Left cardiac atrium (tissue), 4 donors: ENCODE measurements at regions not wholly inside any gene's neighbourhood (a gene's known extent, or its start where the extent isn't known, plus 50 kb on each side); places are given as distances from the start of the nearest gene placed in this dataset.

Experiments
- ATAC-seq, 2 donors: fragments of 200-7000 bp; cut with Tn5 transposase; one replicate each; pipeline ENCODE4 v1.9.1; 2020; ENCODE audit warnings: mild to moderate bottlenecking in 2 of 2, moderate library complexity in 2 of 2
- DNase-seq: peaks from one replicate; pipeline ENCODE4 v3.0.0-alpha.2; 2020
- intact Hi-C, 2 donors: fragments of 100-400 bp; cut with DNase I; formaldehyde crosslinking; loops; one replicate each; pipeline versions ENCODE4 v1.14.1 to v1.15.1; 2022 to 2023
- donor health status: DM: no; HTN: yes; CAD: no.
- donor health status: DM: no; HTN: yes; CAD: no; lungs with severe emphysema.
- donor health status: DM: yes; HTN: yes; CAD: no.
- donor health status: Dilated cardiomyopathy.

GRCh38 chr4:41414412-41414779, 123.6 kb upstream of the LIMCH1 start:
- intact Hi-C loops: no loop called here
- ATAC-seq (no peak), DNase-seq (no peak)

- DNase-seq: peak; percentile 74
- ATAC-seq: peak; percentile 79 to 93
- intact Hi-C loops: loop anchor here in 1 of 2 donors (2.0 kb wide), 1 partner anchor 48 kb away; no protein-coding TSS in a partner anchor
Measured at GRCh38 chr4:41418444-41418843, 119.5 kb upstream of the LIMCH1 start.

DNA sequence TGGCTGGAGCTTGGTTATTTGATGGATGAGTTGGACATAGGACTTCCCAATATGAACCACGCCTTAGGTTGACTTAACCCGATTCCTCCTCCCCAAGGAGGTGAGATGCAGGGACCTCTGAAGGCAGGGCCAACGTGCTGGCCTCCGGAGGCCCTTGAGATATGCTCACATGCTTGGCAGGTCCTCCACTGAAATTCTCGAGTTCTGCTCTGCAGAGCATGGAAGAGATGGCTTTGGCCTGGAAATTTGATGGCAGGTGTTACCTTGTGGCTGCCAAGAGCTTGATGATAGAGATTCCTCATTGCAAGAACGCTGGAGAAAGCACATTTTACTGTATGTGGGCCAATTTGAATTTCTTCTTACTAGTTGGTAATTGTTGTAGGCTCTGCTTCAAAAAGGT, 117.4 kb upstream of the LIMCH1 start:
- intact Hi-C loops: no loop called here
- ATAC-seq: no peak
- no peak for DNase-seq

- ATAC-seq: no peak
- intact Hi-C loops: no loop called here
- DNase-seq: no peak
Measured at GRCh38 chr4:41423117-41423516, 114.8 kb upstream of the LIMCH1 start.

GRCh38 chr4:41424522-41424921, 113.4 kb upstream of the LIMCH1 start:
- ATAC-seq (no peak), DNase-seq (no peak)
- intact Hi-C loops: no loop called here

DNA sequence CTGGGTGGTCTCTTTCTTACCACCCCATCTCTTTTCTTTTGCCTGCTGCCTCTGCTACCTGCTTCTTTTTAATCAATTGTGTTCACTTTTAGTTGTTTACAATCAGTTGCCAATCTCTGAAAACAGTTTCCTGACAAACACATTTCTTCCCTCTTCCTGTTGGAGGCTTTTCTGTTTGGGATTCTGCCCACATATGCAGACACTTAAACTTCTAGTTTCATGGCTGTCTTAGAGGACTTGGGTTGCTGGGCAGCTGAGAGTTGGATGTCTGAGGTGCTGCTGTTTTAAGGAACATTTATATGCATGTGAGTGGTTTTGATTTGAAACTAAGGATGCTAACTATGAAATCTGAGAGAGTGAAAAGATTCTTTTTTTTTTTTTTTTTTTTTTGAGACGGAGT, 112.3 kb upstream of the LIMCH1 start:
- ATAC-seq (no peak), DNase-seq (no peak)
- intact Hi-C loops: loop anchor here in 1 of 2 donors (5.0 kb wide), 1 partner anchor 112 kb away; the partner anchor contains the start of gene LIMCH1

- DNase-seq (no peak), ATAC-seq (peak in 1 of 2 donors; percentile 15)
- intact Hi-C loops: loop anchor here in 1 of 2 donors (5.0 kb wide), 1 partner anchor 111 kb away; the partner anchor contains the start of gene LIMCH1
Measured at GRCh38 chr4:41426539-41426938, 111.4 kb upstream of the LIMCH1 start.

- ATAC-seq: peak; percentile 19 to 31
- DNase-seq: peak; percentile 47
Measured at GRCh38 chr4:41427306-41427882, 110.6 kb upstream of the LIMCH1 start.

GRCh38 chr4:41427931-41428600, 109.9 kb upstream of the LIMCH1 start:
- ATAC-seq (no peak), DNase-seq (no peak)
- intact Hi-C loops: loop anchor here in 1 of 2 donors (5.0 kb wide), 1 partner anchor 109 kb away; the partner anchor contains the start of gene LIMCH1

More at GRCh38 chr4:41427306-41427882, 110.6 kb upstream of the LIMCH1 start:
- intact Hi-C loops: loop anchor here in 1 of 2 donors (5.0 kb wide), 1 partner anchor 110 kb away; the partner anchor contains the start of gene LIMCH1

DNA sequence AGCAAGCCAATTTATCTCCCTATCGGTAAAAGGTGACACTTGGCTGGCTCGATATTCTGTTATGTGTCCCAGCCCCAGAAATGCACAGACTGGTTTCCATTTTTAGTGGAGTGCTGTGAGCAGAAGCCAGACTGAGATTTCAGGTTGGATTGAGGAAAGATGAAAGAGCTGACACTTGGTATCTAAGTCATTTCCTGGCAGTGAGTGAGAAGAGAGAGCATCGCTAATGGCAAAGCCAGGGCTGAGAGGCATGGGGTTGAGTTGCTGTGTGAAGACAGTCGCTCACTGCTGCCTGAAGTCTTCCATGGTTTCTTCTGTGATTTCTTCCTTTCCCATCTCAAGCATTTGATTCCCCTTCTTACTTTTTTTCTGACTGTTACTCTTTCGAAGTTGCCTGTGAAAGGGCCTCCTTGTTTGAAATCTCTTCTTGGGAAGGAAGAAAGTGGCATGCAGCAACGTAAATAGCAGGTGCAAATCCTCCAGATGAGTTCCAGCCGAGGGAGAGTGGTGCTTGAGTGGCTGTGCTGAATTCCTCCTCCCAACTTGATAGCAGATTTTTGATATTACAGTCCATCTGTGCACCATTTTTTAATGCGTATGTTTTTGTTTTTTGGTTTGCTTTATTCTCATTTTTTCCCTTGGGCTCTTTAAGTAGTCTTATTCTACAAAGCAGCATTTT, 109.2 kb upstream of the LIMCH1 start:
- DNase-seq (no peak), ATAC-seq (peak in 1 of 2 donors; percentile 40)
- intact Hi-C loops: loop anchor here in 1 of 2 donors (5.0 kb wide), 1 partner anchor 109 kb away; the partner anchor contains the start of gene LIMCH1

GRCh38 chr4:41429280-41429669, 108.7 kb upstream of the LIMCH1 start:
- intact Hi-C loops: loop anchor here in 1 of 2 donors (5.0 kb wide), 1 partner anchor 108 kb away; the partner anchor contains the start of gene LIMCH1
- ATAC-seq: peak; percentile 20 to 38

DNA sequence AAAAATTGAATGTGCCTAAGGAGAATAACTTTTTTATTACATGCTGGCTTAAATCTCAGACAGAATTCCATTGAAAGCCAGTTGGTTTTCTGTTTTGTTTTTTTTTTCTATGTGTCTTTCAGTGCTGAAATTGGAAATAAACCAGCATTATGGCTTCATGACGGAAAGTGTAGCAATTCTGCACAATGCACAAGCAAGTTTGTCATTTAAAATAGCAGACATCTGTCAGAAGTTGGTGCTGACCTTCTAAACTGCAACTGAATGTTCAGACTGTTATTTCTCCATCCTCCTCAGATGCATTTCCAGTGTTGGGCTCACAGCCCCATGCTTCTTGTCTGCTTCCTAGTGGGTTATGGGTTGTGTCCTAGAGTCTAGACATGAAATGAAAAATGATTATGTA, 107.2 kb upstream of the LIMCH1 start:
- intact Hi-C loops: no loop called here
- ATAC-seq (peak; percentile 65 to 77), DNase-seq (no peak)

More at GRCh38 chr4:41429280-41429669, 108.7 kb upstream of the LIMCH1 start:
- DNase-seq: no peak

- intact Hi-C loops: no loop called here
- DNase-seq (no peak), ATAC-seq (no peak)
Measured at GRCh38 chr4:41431276-41431675, 106.7 kb upstream of the LIMCH1 start.

- DNase-seq (no peak), ATAC-seq (no peak)
- intact Hi-C loops: no loop called here
Measured at GRCh38 chr4:41432219-41432618, 105.7 kb upstream of the LIMCH1 start.

GRCh38 chr4:41432881-41433280, 105.1 kb upstream of the LIMCH1 start:
- intact Hi-C loops: no loop called here
- no peak for ATAC-seq
- no peak for DNase-seq

DNA sequence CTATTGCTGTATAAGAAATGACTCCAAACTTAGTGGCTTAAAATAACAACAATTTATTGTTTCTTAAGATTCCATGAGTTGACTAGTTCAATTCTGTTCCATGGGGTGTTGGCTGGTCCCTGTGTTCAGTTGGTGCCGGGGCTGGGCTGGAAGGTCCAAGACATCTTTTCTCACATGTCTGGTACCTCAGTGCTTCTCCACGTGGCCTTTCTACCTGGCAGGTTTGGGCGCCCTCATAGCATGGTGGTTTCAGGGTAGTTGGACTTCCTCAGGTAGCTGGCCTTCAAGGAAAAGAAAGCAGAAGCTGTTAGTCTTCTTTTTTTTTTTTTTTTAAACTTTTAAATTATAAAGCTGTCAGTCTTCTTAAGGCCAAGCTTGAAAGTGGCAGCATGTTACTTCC, 104.6 kb upstream of the LIMCH1 start:
- DNase-seq (no peak), ATAC-seq (no peak)
- intact Hi-C loops: no loop called here

- intact Hi-C loops: no loop called here
- ATAC-seq (no peak), DNase-seq (no peak)
Measured at GRCh38 chr4:41435510-41435909, 102.4 kb upstream of the LIMCH1 start.

DNA sequence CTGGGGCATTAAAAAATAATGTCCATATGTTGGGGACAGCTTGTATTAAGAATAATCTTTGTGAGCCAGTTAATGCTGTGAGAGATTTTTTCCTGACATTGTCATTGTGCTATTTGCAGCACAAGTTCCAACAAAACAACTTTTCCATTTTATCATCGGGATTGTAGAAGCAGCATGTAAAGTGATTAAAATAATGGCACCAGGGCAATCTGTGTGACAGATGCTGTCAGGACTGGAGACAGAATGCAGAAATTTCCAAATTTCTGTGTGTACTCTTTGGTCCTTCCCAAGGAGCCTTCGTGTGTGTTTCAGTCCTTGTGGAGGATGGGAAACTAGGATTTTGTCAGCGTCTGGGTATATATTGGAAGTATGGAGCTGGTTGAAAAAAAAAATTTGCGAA, 101.5 kb upstream of the LIMCH1 start:
- intact Hi-C loops: no loop called here
- DNase-seq (no peak), ATAC-seq (no peak)

GRCh38 chr4:41437111-41437536, 100.8 kb upstream of the LIMCH1 start:
- peak; percentile 67 to 79 for ATAC-seq
- intact Hi-C loops: no loop called here
- DNase-seq: no peak

DNA sequence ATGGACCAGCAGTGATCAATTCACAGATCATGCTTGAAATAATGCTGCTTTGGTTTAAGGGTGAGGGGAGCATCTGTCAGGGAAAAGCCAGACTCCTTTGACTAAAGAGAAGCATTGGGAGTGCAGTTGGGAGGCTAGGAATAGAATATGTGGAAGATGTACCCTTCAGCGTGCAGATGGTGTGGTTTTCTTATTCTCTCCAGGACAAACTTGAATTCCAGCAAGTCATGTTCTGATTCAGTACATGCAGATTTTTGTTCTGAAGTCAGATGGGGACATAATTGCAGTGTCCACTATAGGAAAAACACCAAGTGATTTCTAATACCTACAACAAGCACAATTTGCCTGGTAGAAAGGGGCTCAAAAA, 99.0 kb upstream of the LIMCH1 start:
- DNase-seq (no peak), ATAC-seq (no peak)
- intact Hi-C loops: no loop called here
